ENCODE measurements at regions not wholly inside any gene's neighbourhood (a gene's known extent, or its start where the extent isn't known, plus 50 kb on each side); places are given as distances from the start of the nearest gene placed in this dataset.

- no peaks in the 10 kb centered on the region for H3K4me1 Mint-ChIP-seq (ENCODE audit: low read depth)
- H3K4me3 Mint-ChIP-seq = no peak overlapping the region
- H3K9me3 Mint-ChIP-seq (ENCODE audit: low read depth) = no peaks in the 10 kb centered on the region
- H3K27me3 Mint-ChIP-seq = no peaks in the 10 kb centered on the region
- no peak overlapping the region for H3K27ac Mint-ChIP-seq
- H3K36me3 Mint-ChIP-seq = no peaks in the 10 kb centered on the region
Observed at GRCh38 chr2:7915302-7916091, 766.4 kb upstream of the ID2 start.

GRCh38 chr2:7916670-7917069, 765.2 kb upstream of the ID2 start:
- no peaks in the 10 kb centered on the region for H3K36me3 Mint-ChIP-seq
- no peaks in the 10 kb centered on the region for H3K27me3 Mint-ChIP-seq
- H3K4me3 Mint-ChIP-seq = no peak overlapping the region
- no peaks in the 10 kb centered on the region for H3K4me1 Mint-ChIP-seq (ENCODE audit: low read depth)
- no peaks in the 10 kb centered on the region for H3K9me3 Mint-ChIP-seq (ENCODE audit: low read depth)
- no peak overlapping the region for H3K27ac Mint-ChIP-seq

- no peaks in the 10 kb centered on the region for H3K36me3 Mint-ChIP-seq
- H3K4me3 Mint-ChIP-seq = no peak overlapping the region
- peaks cover 5% of the 10 kb centered on the region for H3K9me3 Mint-ChIP-seq (ENCODE audit: low read depth)
- no peaks in the 10 kb centered on the region for H3K27me3 Mint-ChIP-seq
- H3K27ac Mint-ChIP-seq = no peak overlapping the region
- no peaks in the 10 kb centered on the region for H3K4me1 Mint-ChIP-seq (ENCODE audit: low read depth)
Observed at GRCh38 chr2:7919510-7919909, 762.3 kb upstream of the ID2 start.

GRCh38 chr2:7924023-7924762, 757.7 kb upstream of the ID2 start:
- H3K4me3 Mint-ChIP-seq = no peak overlapping the region
- H3K27me3 Mint-ChIP-seq = no peaks in the 10 kb centered on the region
- peaks cover 5% of the 10 kb centered on the region for H3K9me3 Mint-ChIP-seq (ENCODE audit: low read depth)
- no peak overlapping the region for H3K27ac Mint-ChIP-seq
- no peaks in the 10 kb centered on the region for H3K36me3 Mint-ChIP-seq
- no peaks in the 10 kb centered on the region for H3K4me1 Mint-ChIP-seq (ENCODE audit: low read depth)

GRCh38 chr2:7925506-7925905, 756.4 kb upstream of the ID2 start:
- Mint-ChIP-seq H3K9me3 (ENCODE audit: low read depth) (peaks cover 5% of the 10 kb centered on the region), H3K27me3 (no peaks in the 10 kb centered on the region), H3K4me3 (no peak overlapping the region), H3K36me3 (no peaks in the 10 kb centered on the region), H3K4me1 (ENCODE audit: low read depth) (no peaks in the 10 kb centered on the region), H3K27ac (no peak overlapping the region)

- no peaks in the 10 kb centered on the region for H3K27me3 Mint-ChIP-seq
- H3K9me3 Mint-ChIP-seq (ENCODE audit: low read depth) = peaks cover 5% of the 10 kb centered on the region
- H3K4me3 Mint-ChIP-seq = no peak overlapping the region
- H3K36me3 Mint-ChIP-seq = no peaks in the 10 kb centered on the region
- H3K4me1 Mint-ChIP-seq (ENCODE audit: low read depth) = peaks cover 2% of the 10 kb centered on the region
- no peak overlapping the region for H3K27ac Mint-ChIP-seq
Observed at GRCh38 chr2:7927691-7928090, 754.2 kb upstream of the ID2 start.

- no peak overlapping the region for H3K27ac Mint-ChIP-seq
- no peak overlapping the region for H3K4me3 Mint-ChIP-seq
- no peaks in the 10 kb centered on the region for H3K36me3 Mint-ChIP-seq
- peaks cover 2% of the 10 kb centered on the region for H3K4me1 Mint-ChIP-seq (ENCODE audit: low read depth)
- H3K9me3 Mint-ChIP-seq (ENCODE audit: low read depth) = no peaks in the 10 kb centered on the region
- no peaks in the 10 kb centered on the region for H3K27me3 Mint-ChIP-seq
Observed at GRCh38 chr2:7929281-7929680, 752.6 kb upstream of the ID2 start.

- H3K4me3 Mint-ChIP-seq = no peak overlapping the region
- H3K27ac Mint-ChIP-seq = peak overlapping the region; percentile 64
- H3K4me1 Mint-ChIP-seq (ENCODE audit: low read depth) = peaks cover 2% of the 10 kb centered on the region
Observed at GRCh38 chr2:7930800-7931635, 750.8 kb upstream of the ID2 start.

GRCh38 chr2:7931808-7932207, 750.0 kb upstream of the ID2 start:
- Mint-ChIP-seq H3K27me3 (no peaks in the 10 kb centered on the region), H3K36me3 (no peaks in the 10 kb centered on the region), H3K4me1 (ENCODE audit: low read depth) (peaks cover 2% of the 10 kb centered on the region), H3K27ac (no peak overlapping the region), H3K9me3 (ENCODE audit: low read depth) (no peaks in the 10 kb centered on the region), H3K4me3 (no peak overlapping the region)

More at GRCh38 chr2:7930800-7931635, 750.8 kb upstream of the ID2 start:
- Mint-ChIP-seq H3K9me3 (ENCODE audit: low read depth) (no peaks in the 10 kb centered on the region), H3K36me3 (no peaks in the 10 kb centered on the region), H3K27me3 (no peaks in the 10 kb centered on the region)

GRCh38 chr2:7933672-7934071, 748.2 kb upstream of the ID2 start:
- no peaks in the 10 kb centered on the region for H3K27me3 Mint-ChIP-seq
- no peaks in the 10 kb centered on the region for H3K9me3 Mint-ChIP-seq (ENCODE audit: low read depth)
- H3K4me1 Mint-ChIP-seq (ENCODE audit: low read depth) = peaks cover 2% of the 10 kb centered on the region
- no peaks in the 10 kb centered on the region for H3K36me3 Mint-ChIP-seq
- no peak overlapping the region for H3K27ac Mint-ChIP-seq
- H3K4me3 Mint-ChIP-seq = no peak overlapping the region

- Mint-ChIP-seq H3K36me3 (no peaks in the 10 kb centered on the region), H3K4me1 (ENCODE audit: low read depth) (peaks cover 2% of the 10 kb centered on the region), H3K9me3 (ENCODE audit: low read depth) (no peaks in the 10 kb centered on the region), H3K27ac (no peak overlapping the region), H3K4me3 (no peak overlapping the region), H3K27me3 (no peaks in the 10 kb centered on the region)
Observed at GRCh38 chr2:7934476-7934875, 747.4 kb upstream of the ID2 start.

GRCh38 chr2:7937082-7937481, 744.8 kb upstream of the ID2 start:
- H3K4me3 Mint-ChIP-seq = no peak overlapping the region
- H3K4me1 Mint-ChIP-seq (ENCODE audit: low read depth) = peaks cover 3% of the 10 kb centered on the region

GRCh38 chr2:7940723-7941122, 741.1 kb upstream of the ID2 start:
- Mint-ChIP-seq H3K4me1 (ENCODE audit: low read depth) (peaks cover 3% of the 10 kb centered on the region), H3K36me3 (no peaks in the 10 kb centered on the region), H3K27ac (no peak overlapping the region), H3K4me3 (no peak overlapping the region), H3K9me3 (ENCODE audit: low read depth) (no peaks in the 10 kb centered on the region), H3K27me3 (no peaks in the 10 kb centered on the region)

More at GRCh38 chr2:7937082-7937481, 744.8 kb upstream of the ID2 start:
- Mint-ChIP-seq H3K36me3 (no peaks in the 10 kb centered on the region), H3K9me3 (ENCODE audit: low read depth) (no peaks in the 10 kb centered on the region), H3K27ac (no peak overlapping the region), H3K27me3 (no peaks in the 10 kb centered on the region)

GRCh38 chr2:7943446-7943845, 738.4 kb upstream of the ID2 start:
- Mint-ChIP-seq H3K9me3 (ENCODE audit: low read depth) (no peaks in the 10 kb centered on the region), H3K36me3 (no peaks in the 10 kb centered on the region), H3K27me3 (no peaks in the 10 kb centered on the region), H3K4me3 (no peak overlapping the region), H3K4me1 (ENCODE audit: low read depth) (peaks cover 3% of the 10 kb centered on the region), H3K27ac (no peak overlapping the region)

- no peak overlapping the region for H3K4me3 Mint-ChIP-seq
- no peaks in the 10 kb centered on the region for H3K36me3 Mint-ChIP-seq
- no peaks in the 10 kb centered on the region for H3K27me3 Mint-ChIP-seq
- H3K27ac Mint-ChIP-seq = no peak overlapping the region
- no peaks in the 10 kb centered on the region for H3K9me3 Mint-ChIP-seq (ENCODE audit: low read depth)
- no peaks in the 10 kb centered on the region for H3K4me1 Mint-ChIP-seq (ENCODE audit: low read depth)
Observed at GRCh38 chr2:7945026-7945425, 736.8 kb upstream of the ID2 start.
